ENCODE measurements at regions not wholly inside any gene's neighbourhood (a gene's known extent, or its start where the extent isn't known, plus 50 kb on each side); places are given as distances from the start of the nearest gene placed in this dataset.
"Not testable (repeated sequence)": the region's sequence is repeated elsewhere in the genome, so short reads cannot be mapped to it uniquely, and the experiment has no call there.

- no peak for DNase-seq (ENCODE audit: low spot score)
These were observed 221.6 kb upstream of the SPANXN4 start for GRCh38 chrX:142804085-142804484.

GRCh38 chrX:142819461-142819860 is 206.3 kb upstream of the SPANXN4 start:
- no peak for DNase-seq (ENCODE audit: low spot score)

- no peak for DNase-seq (ENCODE audit: low spot score)
These were observed 197.6 kb upstream of the SPANXN4 start for GRCh38 chrX:142828129-142828528.

- peak; percentile 77 for DNase-seq (ENCODE audit: low spot score)
These were observed 193.7 kb upstream of the SPANXN4 start for GRCh38 chrX:142831961-142832530.

GRCh38 chrX:142854970-142855369 is 170.8 kb upstream of the SPANXN4 start:
- no peak for DNase-seq (ENCODE audit: low spot score)

- DNase-seq (ENCODE audit: low spot score), result no peak
These were observed 164.8 kb upstream of the SPANXN4 start for GRCh38 chrX:142860944-142861343.

- no peak for DNase-seq (ENCODE audit: low spot score)
These were observed 164.2 kb upstream of the SPANXN4 start for GRCh38 chrX:142861557-142861956.

GRCh38 chrX:142866247-142866646 is 159.5 kb upstream of the SPANXN4 start:
- DNase-seq (ENCODE audit: low spot score), result not testable (repeated sequence)

- no peak for DNase-seq (ENCODE audit: low spot score)
These were observed 152.5 kb upstream of the SPANXN4 start for GRCh38 chrX:142873214-142873613.

- no peak for DNase-seq (ENCODE audit: low spot score)
These were observed 140.8 kb upstream of the SPANXN4 start for GRCh38 chrX:142884881-142885280.

- DNase-seq (ENCODE audit: low spot score), result no peak
These were observed 134.7 kb upstream of the SPANXN4 start for GRCh38 chrX:142891046-142891445.

GRCh38 chrX:142898164-142898563 is 127.6 kb upstream of the SPANXN4 start:
- DNase-seq (ENCODE audit: low spot score), result no peak

GRCh38 chrX:142923201-142923600 is 102.5 kb upstream of the SPANXN4 start:
- no peak for DNase-seq (ENCODE audit: low spot score)

- no peak for DNase-seq (ENCODE audit: low spot score)
These were observed 86.9 kb upstream of the SPANXN4 start for GRCh38 chrX:142938793-142939192.

GRCh38 chrX:142972147-142972809 is 53.5 kb upstream of the SPANXN4 start:
- not testable (repeated sequence) for DNase-seq (ENCODE audit: low spot score)

All from umbilical cord (tissue), 1 donor.